Naive thymus-derived CD4-positive, alpha-beta T cell (primary cell): ENCODE measurements at regions not wholly inside any gene's neighbourhood (a gene's known extent, or its start where the extent isn't known, plus 50 kb on each side); places are given as distances from the start of the nearest gene placed in this dataset.

Experiments used
- ATAC-seq: fragments of 150-1000 bp; cut with Tn5 transposase; 2 replicates; pipeline ENCODE4 v1.10.0; 2021; ENCODE audit warnings: mild to moderate bottlenecking, moderate library complexity
- CTCF ChIA-PET: fragments of 350-600 bp; sonication (Branson Sonifier 250); formaldehyde crosslinking; loops from one replicate; lab custom pipeline; 2021; ENCODE audit warnings: antibody characterized with exemption; lab: Charles Lee
- POLR2A ChIA-PET: fragments of 350-600 bp; sonication (Branson Sonifier 250); formaldehyde crosslinking; loops from one replicate; lab custom pipeline; 2021; ENCODE audit warnings: antibody characterized with exemption, inconsistent platforms; lab: Charles Lee
- DNase-seq, 9 donors: peaks; one replicate each; pipeline versions ENCODE4 v3.0.0 to v3.0.0-alpha.2; 2020 to 2022; ENCODE audit warnings: mixed read lengths in 1 of 9
- H3K27ac ChIP-seq: one replicate; pipeline ENCODE4 v1.7.0; 2013; ENCODE audit warnings: mild to moderate bottlenecking, low read depth, low read length, moderate library complexity
- H3K27me3 ChIP-seq, 2 donors: one replicate each; pipeline ENCODE4 v1.7.0; 2013; ENCODE audit warnings: low read length in 2 of 2, mild to moderate bottlenecking in 2 of 2, moderate library complexity in 2 of 2; ENCODE audit not compliant: control insufficient read depth in 2 of 2, insufficient read depth in 2 of 2
- H3K36me3 ChIP-seq, 3 experiments: 1 replicate in 2 of 3; 2 replicates in 1 of 3; pipeline ENCODE4 v1.7.0; 2013; ENCODE audit warnings: low read length in 3 of 3, mild to moderate bottlenecking in 3 of 3, moderate library complexity in 1 of 3; ENCODE audit not compliant: insufficient read depth in 3 of 3, control insufficient read depth in 2 of 3
- H3K4me1 ChIP-seq, 2 donors: one replicate each; pipeline ENCODE4 v1.7.0; 2013; ENCODE audit warnings: low read length in 2 of 2, mild to moderate bottlenecking in 2 of 2, moderate library complexity in 1 of 2; ENCODE audit not compliant: control insufficient read depth in 2 of 2, insufficient read depth in 2 of 2
- H3K4me3 ChIP-seq: 2 replicates; pipeline ENCODE4 v1.7.0; 2013; ENCODE audit warnings: mild to moderate bottlenecking, low read length
- H3K9me3 ChIP-seq, 3 experiments: 1 replicate in 2 of 3; 2 replicates in 1 of 3; pipeline ENCODE4 v1.7.0; 2013; ENCODE audit warnings: low read length in 3 of 3; ENCODE audit not compliant: control insufficient read depth in 2 of 3
- H3K27ac Mint-ChIP-seq, 9 donors: one replicate each; pipeline ENCODE4 v1.8.0; 2020 to 2022; ENCODE audit warnings: mixed read lengths in 9 of 9, mild to moderate bottlenecking in 8 of 9, moderate library complexity in 5 of 9, inconsistent platforms in 2 of 9
- H3K27me3 Mint-ChIP-seq, 5 donors: one replicate each; pipeline ENCODE4 v1.8.0; 2021 to 2022; ENCODE audit warnings: mixed read lengths in 5 of 5, mild to moderate bottlenecking in 1 of 5
- H3K36me3 Mint-ChIP-seq, 5 donors: one replicate each; pipeline ENCODE4 v1.8.0; 2020 to 2022; ENCODE audit warnings: mixed read lengths in 5 of 5, mild to moderate bottlenecking in 3 of 5, inconsistent platforms in 1 of 5
- H3K4me1 Mint-ChIP-seq, 7 donors: one replicate each; pipeline ENCODE4 v1.8.0; 2020 to 2022; ENCODE audit warnings: mixed read lengths in 7 of 7, mild to moderate bottlenecking in 3 of 7, inconsistent platforms in 1 of 7
- H3K4me3 Mint-ChIP-seq, 10 donors: one replicate each; pipeline ENCODE4 v1.8.0; 2020 to 2022; ENCODE audit warnings: mild to moderate bottlenecking in 10 of 10, mixed read lengths in 10 of 10, moderate library complexity in 6 of 10, inconsistent platforms in 2 of 10
- H3K9me3 Mint-ChIP-seq, 11 donors: one replicate each; pipeline ENCODE4 v1.8.0; 2020 to 2022; ENCODE audit warnings: mixed read lengths in 11 of 11, mild to moderate bottlenecking in 4 of 11, inconsistent platforms in 1 of 11, moderate library complexity in 1 of 11
- intact Hi-C, 2 donors: fragments of 100-400 bp; cut with micrococcal nuclease; formaldehyde crosslinking; loops; one replicate each; pipeline ENCODE4 v1.15.1; 2023

DNA sequence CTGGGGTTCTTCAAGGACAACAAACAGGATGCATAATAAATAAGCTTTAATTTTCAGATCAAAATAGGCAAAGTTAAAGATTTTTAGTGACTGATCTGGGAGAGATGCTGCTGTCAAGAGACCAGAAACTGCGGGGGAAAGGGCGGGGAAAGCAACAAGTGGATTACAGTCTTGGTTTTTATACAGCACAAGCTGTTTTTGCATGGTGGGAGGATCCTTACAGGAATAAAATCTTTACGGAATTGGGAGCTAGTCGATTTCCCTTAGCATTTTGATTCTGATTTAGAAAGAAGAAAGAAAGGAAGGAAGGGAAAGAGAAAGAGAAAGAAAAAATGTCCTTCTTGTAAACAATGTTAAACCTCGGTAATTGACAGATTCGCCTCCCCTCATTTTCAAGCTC, 242.3 kb upstream of the SP8 start:
- Histone ChIP-seq H3K4me1 (no peaks in the 10 kb centered on the region), H3K27me3 (no peaks in the 10 kb centered on the region), H3K36me3 (no peaks in the 10 kb centered on the region), H3K4me3 (no peak overlapping the region), H3K27ac (no peak overlapping the region), H3K9me3 (no peaks in the 10 kb centered on the region)
- H3K36me3 Mint-ChIP-seq = no peaks in the 10 kb centered on the region
- H3K9me3 Mint-ChIP-seq = peaks cover 0 to 5% (median 0%) of the 10 kb centered on the region in 11 donors
- POLR2A ChIA-PET = no interaction called here
- DNase-seq (no peak), ATAC-seq (no peak)
- H3K4me1 Mint-ChIP-seq = peaks cover 0 to 2% (median 0%) of the 10 kb centered on the region in 7 donors
- peaks cover 0 to 16% (median 8%) of the 10 kb centered on the region in 5 donors for H3K27me3 Mint-ChIP-seq
- H3K27ac Mint-ChIP-seq = no peak overlapping the region
- CTCF ChIA-PET = no interaction called here
- H3K4me3 Mint-ChIP-seq = no peak overlapping the region
- intact Hi-C loops = no loop called here

DNA sequence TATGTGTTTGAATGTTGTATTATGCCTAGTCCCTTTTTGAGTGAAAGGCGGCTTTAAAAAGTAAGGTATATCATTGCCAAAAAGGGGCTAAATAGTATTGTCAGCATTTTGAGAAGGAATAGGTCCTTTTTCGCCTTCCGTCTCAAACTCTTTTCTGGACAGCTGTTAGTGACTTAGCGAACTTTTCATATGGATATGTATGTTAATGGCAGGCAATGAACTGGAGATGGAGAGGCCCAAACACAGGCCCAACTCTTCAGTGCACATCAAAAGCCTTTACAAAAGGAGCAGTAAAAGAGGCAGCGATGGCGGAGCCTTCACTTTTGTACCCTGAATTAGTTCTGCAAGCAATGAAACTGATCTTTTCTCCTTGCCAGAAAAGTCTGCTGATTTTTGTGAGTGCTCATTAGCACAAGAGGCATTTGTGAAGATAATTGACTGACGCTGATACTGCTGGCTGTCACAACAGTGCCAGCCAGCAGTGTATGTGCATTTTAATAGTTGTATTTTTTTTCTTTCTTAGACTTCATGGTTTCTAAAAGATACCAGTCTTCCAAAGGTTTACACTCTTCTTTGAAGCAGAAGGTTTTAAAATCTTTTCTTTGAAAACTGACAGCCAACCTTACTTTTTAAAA, 243.7 kb upstream of the SP8 start:
- no peak for DNase-seq
- no peaks in the 10 kb centered on the region for H3K36me3 Mint-ChIP-seq
- no peaks in the 10 kb centered on the region for H3K4me1 ChIP-seq
- no peaks in the 10 kb centered on the region for H3K9me3 ChIP-seq
- H3K4me1 Mint-ChIP-seq = peaks cover 0 to 3% (median 0%) of the 10 kb centered on the region in 7 donors
- ATAC-seq = no peak
- POLR2A ChIA-PET = no interaction called here
- no peaks in the 10 kb centered on the region for H3K36me3 ChIP-seq
- no peak overlapping the region for H3K4me3 ChIP-seq
- H3K27me3 ChIP-seq = no peaks in the 10 kb centered on the region
- no peak overlapping the region for H3K4me3 Mint-ChIP-seq
- H3K9me3 Mint-ChIP-seq = peaks cover 0 to 4% (median 0%) of the 10 kb centered on the region in 11 donors
- intact Hi-C loops = no loop called here
- no peak overlapping the region for H3K27ac ChIP-seq
- peaks cover 0 to 16% (median 5%) of the 10 kb centered on the region in 5 donors for H3K27me3 Mint-ChIP-seq
- H3K27ac Mint-ChIP-seq = no peak overlapping the region
- CTCF ChIA-PET = no interaction called here

DNA sequence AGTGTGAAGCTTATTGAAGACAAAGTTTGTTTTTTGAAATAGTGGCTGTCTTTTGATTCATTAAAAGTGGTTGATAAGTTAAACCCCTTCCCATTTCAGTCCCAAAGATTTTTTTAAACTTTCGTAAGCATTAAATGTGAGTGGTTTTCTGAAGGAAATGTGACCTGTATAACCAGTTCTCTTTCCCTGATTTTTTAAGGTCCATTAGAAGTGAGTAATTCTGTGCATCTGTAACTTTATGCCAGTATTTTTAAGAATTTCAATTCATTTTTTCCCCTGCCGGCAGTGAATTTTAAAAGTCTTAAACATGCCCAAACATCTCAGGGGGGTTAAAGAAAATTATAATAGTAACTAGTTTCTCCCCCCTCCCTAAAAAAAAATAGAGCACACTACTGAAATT, 254.6 kb upstream of the SP8 start:
- peaks cover 0 to 6% (median 0%) of the 10 kb centered on the region in 11 donors for H3K9me3 Mint-ChIP-seq
- no peak for DNase-seq
- no peak overlapping the region for H3K27ac Mint-ChIP-seq
- H3K9me3 ChIP-seq = no peaks in the 10 kb centered on the region
- no peak overlapping the region for H3K4me3 Mint-ChIP-seq
- H3K27ac ChIP-seq = no peak overlapping the region
- ChIA-PET POLR2A (no interaction called here), CTCF (no interaction called here)
- no peak overlapping the region for H3K4me3 ChIP-seq
- H3K4me1 ChIP-seq = no peaks in the 10 kb centered on the region
- H3K27me3 ChIP-seq = no peaks in the 10 kb centered on the region
- intact Hi-C loops = no loop called here
- no peaks in the 10 kb centered on the region for H3K36me3 Mint-ChIP-seq
- H3K4me1 Mint-ChIP-seq = no peaks in the 10 kb centered on the region
- H3K36me3 ChIP-seq = no peaks in the 10 kb centered on the region
- peaks cover 0 to 16% (median 13%) of the 10 kb centered on the region in 5 donors for H3K27me3 Mint-ChIP-seq
- no peak for ATAC-seq

DNA sequence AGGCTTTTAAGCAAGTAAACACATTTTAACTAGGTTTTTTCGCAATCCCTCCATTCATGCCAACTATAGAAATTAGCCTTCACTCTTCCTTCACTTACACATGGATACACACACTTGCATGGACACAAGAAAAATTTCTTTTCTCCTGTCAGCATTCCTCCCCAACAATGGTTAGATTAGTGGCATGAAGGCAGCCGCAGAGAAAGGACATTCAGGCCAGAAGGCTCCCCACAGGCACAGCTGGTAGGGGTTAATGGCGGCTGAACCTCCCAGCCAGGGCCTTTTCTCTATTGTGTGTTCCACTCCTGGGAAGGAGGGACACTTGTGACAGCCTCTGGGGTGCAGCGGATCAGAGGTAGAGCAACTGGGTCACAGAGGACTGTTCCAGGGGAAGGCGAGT, 255.0 kb upstream of the SP8 start:
- Mint-ChIP-seq H3K27me3 (peaks cover 0 to 16% (median 13%) of the 10 kb centered on the region in 5 donors), H3K9me3 (peaks cover 0 to 6% (median 0%) of the 10 kb centered on the region in 11 donors), H3K4me1 (no peaks in the 10 kb centered on the region), H3K27ac (no peak overlapping the region), H3K4me3 (no peak overlapping the region), H3K36me3 (no peaks in the 10 kb centered on the region)
- Histone ChIP-seq H3K4me3 (no peak overlapping the region), H3K27ac (no peak overlapping the region), H3K36me3 (no peaks in the 10 kb centered on the region), H3K27me3 (no peaks in the 10 kb centered on the region), H3K4me1 (no peaks in the 10 kb centered on the region), H3K9me3 (no peaks in the 10 kb centered on the region)
- CTCF ChIA-PET = no interaction called here
- DNase-seq = no peak
- intact Hi-C loops = no loop called here
- ATAC-seq = no peak
- POLR2A ChIA-PET = no interaction called here

DNA sequence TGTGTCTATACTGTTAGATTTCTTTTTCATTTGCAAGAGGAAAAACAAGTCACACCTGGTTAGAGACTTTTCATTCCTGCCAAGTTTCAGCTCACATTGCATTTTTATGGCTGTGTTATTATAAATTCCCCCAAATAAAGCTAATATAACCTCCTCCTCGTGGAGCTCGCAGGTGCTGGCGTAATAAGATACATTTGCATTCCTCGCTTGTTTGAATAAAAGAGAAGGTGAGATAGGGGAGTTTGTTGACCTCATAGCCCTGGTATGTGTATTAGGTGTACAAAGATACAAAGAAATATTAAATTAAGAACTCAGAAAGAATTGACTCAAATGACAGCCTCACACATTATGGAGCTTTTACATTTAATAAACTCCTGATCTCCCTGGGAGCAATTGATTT, 257.7 kb upstream of the SP8 start:
- DNase-seq (no peak), ATAC-seq (no peak)
- Histone ChIP-seq H3K27ac (no peak overlapping the region), H3K4me3 (no peak overlapping the region), H3K4me1 (no peaks in the 10 kb centered on the region), H3K9me3 (no peaks in the 10 kb centered on the region), H3K27me3 (no peaks in the 10 kb centered on the region), H3K36me3 (no peaks in the 10 kb centered on the region)
- Mint-ChIP-seq H3K36me3 (no peaks in the 10 kb centered on the region), H3K4me3 (no peak overlapping the region), H3K9me3 (peaks cover 0 to 2% (median 0%) of the 10 kb centered on the region in 11 donors), H3K27me3 (peaks cover 0 to 16% (median 8%) of the 10 kb centered on the region in 5 donors), H3K4me1 (no peaks in the 10 kb centered on the region), H3K27ac (no peak overlapping the region)
- ChIA-PET POLR2A (no interaction called here), CTCF (no interaction called here)
- intact Hi-C loops = no loop called here

DNA sequence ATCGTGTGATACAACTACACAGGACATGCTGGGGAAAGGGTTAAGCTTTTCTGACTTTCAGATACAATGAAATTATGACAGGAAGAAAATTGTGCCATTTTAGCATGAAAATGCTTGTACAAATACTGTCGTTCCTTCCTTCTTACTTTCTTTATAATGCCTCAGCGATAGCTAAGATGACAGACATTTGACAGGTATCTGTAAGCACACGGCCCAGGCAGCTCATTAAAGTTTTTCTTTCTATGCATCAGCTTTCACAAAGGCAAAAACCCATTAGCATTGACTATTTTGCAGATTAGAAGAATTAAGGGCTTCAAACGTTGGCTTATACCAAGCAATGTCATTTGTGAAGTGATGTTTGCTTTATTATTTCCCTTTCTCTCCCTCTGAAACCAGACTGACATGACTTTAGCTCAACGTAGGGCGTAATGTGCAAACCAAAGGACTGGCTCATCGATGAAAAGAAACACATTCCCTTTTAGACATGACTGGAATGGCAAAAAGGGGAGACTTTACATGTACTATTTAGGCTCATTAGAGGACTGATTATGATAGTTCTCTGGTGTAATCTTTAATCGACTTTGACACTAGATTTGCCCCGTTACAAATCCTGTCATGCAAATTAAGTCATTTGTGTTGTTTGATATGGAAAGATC, 258.4 kb upstream of the SP8 start:
- no peaks in the 10 kb centered on the region for H3K4me1 Mint-ChIP-seq
- CTCF ChIA-PET = no interaction called here
- H3K9me3 ChIP-seq = no peaks in the 10 kb centered on the region
- H3K27me3 Mint-ChIP-seq = peaks cover 0 to 12% (median 1%) of the 10 kb centered on the region in 5 donors
- H3K27ac Mint-ChIP-seq = no peak overlapping the region
- intact Hi-C loops = no loop called here
- no peaks in the 10 kb centered on the region for H3K36me3 Mint-ChIP-seq
- H3K4me3 ChIP-seq = no peak overlapping the region
- H3K9me3 Mint-ChIP-seq = peaks cover 0 to 2% (median 0%) of the 10 kb centered on the region in 11 donors
- H3K36me3 ChIP-seq = no peaks in the 10 kb centered on the region
- POLR2A ChIA-PET = no interaction called here
- H3K27me3 ChIP-seq = no peaks in the 10 kb centered on the region
- DNase-seq (no peak), ATAC-seq (no peak)
- no peaks in the 10 kb centered on the region for H3K4me1 ChIP-seq
- no peak overlapping the region for H3K27ac ChIP-seq
- no peak overlapping the region for H3K4me3 Mint-ChIP-seq

DNA sequence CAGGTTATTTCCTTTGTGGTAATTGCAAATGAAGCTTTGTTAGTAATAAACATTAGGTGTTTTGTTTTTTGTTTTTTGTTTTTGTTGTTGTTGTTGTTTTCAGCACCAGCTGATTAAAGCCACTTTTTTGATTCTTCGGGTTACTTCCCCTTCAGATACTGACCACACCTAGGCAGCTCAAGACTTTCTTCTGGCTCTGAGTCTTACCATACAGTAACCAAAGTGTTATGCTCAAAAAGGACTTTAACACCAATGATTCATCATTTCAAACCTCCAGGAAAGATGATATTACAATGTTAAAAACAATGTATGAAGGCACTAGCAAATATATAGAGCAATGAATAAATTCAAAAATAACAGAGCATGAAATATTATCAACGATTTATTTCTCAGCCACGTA, 265.2 kb upstream of the SP8 start:
- Histone ChIP-seq H3K4me3 (no peak overlapping the region), H3K27ac (no peak overlapping the region), H3K27me3 (no peaks in the 10 kb centered on the region), H3K36me3 (no peaks in the 10 kb centered on the region), H3K9me3 (no peaks in the 10 kb centered on the region), H3K4me1 (no peaks in the 10 kb centered on the region)
- H3K4me3 Mint-ChIP-seq = no peak overlapping the region
- ATAC-seq = no peak
- peaks cover 0 to 8% (median 0%) of the 10 kb centered on the region in 5 donors for H3K27me3 Mint-ChIP-seq
- no peaks in the 10 kb centered on the region for H3K4me1 Mint-ChIP-seq
- ChIA-PET POLR2A (interaction anchor here (0.7 kb wide), 1 partner anchor 10 kb away, joined by 4 read pairs; no protein-coding TSS in a partner anchor), CTCF (no interaction called here)
- intact Hi-C loops = no loop called here
- no peaks in the 10 kb centered on the region for H3K36me3 Mint-ChIP-seq
- H3K27ac Mint-ChIP-seq = no peak overlapping the region
- DNase-seq = no peak
- H3K9me3 Mint-ChIP-seq = peaks cover 0 to 3% (median 0%) of the 10 kb centered on the region in 11 donors
